Tibial nerve (tissue), 4 donors: ENCODE measurements at regions not wholly inside any gene's neighbourhood (a gene's known extent, or its start where the extent isn't known, plus 50 kb on each side); places are given as distances from the start of the nearest gene placed in this dataset.
A peak's percentile ranks its signal among the peaks of the same experiment; 100 is the strongest.

ENCODE experiments used
- DNase-seq, 2 donors: peaks; one replicate each; pipeline ENCODE4 v3.0.0-alpha.2; 2019; ENCODE audit warnings: low spot score in 2 of 2
- H3K27ac ChIP-seq, 4 donors: fragments of 200-600 bp; sonication (generic) in 3 of 4; one replicate each; pipeline ENCODE4 v1.5.1; 2017 to 2019; ENCODE audit warnings: mild to moderate bottlenecking in 1 of 4
- H3K27me3 ChIP-seq, 2 donors: fragments of 200-600 bp; sonication (generic) in 1 of 2; one replicate each; pipeline versions ENCODE4 v1.5.1 to v1.6.0; 2017 to 2019
- H3K36me3 ChIP-seq, 3 donors: fragments of 200-600 bp; sonication (generic); one replicate each; pipeline ENCODE4 v1.5.1; 2018 to 2019
- H3K4me1 ChIP-seq, 4 donors: fragments of 200-600 bp; sonication (generic) in 3 of 4; one replicate each; pipeline ENCODE4 v1.5.1; 2017 to 2019
- H3K4me3 ChIP-seq, 4 donors: fragments of 200-600 bp; sonication (generic) in 3 of 4; one replicate each; pipeline ENCODE4 v1.5.1; 2017 to 2019; ENCODE audit warnings: mild to moderate bottlenecking in 1 of 4, moderate library complexity in 1 of 4
- H3K9me3 ChIP-seq, 4 donors: fragments of 200-600 bp; sonication (generic) in 3 of 4; one replicate each; pipeline ENCODE4 v1.5.1; 2017 to 2019
- CTCF ChIP-seq, 5 experiments: fragments of 200-600 bp in 3 of 5; fragments of 450-650 bp in 2 of 5; sonication (generic) in 3 of 5; IDR thresholded peaks; one replicate each; pipeline ENCODE4 v1.5.1; 2016 to 2019; ENCODE audit warnings: antibody characterized with exemption in 5 of 5, mild to moderate bottlenecking in 3 of 5, moderate library complexity in 2 of 5
- EP300 ChIP-seq, 2 donors: sonication (generic); formaldehyde crosslinking; IDR thresholded peaks; one replicate each; pipeline ENCODE4 v1.6.1; 2017; ENCODE audit warnings: antibody characterized with exemption in 2 of 2, mild to moderate bottlenecking in 1 of 2
- POLR2A ChIP-seq, 2 donors: fragments of 450-650 bp; IDR thresholded peaks; one replicate each; pipeline ENCODE4 v1.6.1; 2017; ENCODE audit warnings: antibody characterized with exemption in 2 of 2, mild to moderate bottlenecking in 2 of 2, moderate library complexity in 2 of 2
- WGBS, 2 donors: methylation state at CpG; one replicate each; pipeline ENCODE4 v1.1.5; 2018; 5-methylcytosine and 5-hydroxymethylcytosine counted together

GRCh38 chr3:5057857-5058324 lies 64.2 kb upstream of the ARL8B start:
- H3K27ac ChIP-seq, result peak overlapping the region in 2 of 4 donors; percentile 45 to 61
- H3K4me3 ChIP-seq, result no peak overlapping the region
- H3K9me3 ChIP-seq, result no peaks in the 10 kb centered on the region
- DNase-seq, result peak; percentile 48 to 86
- peak; percentile 57 to 85 (median 64) for TF ChIP-seq CTCF (IDR thresholded peaks at IDR 0.05)
- TF ChIP-seq EP300 (IDR thresholded peaks at IDR 0.05), result peak in 1 of 2 donors; percentile 47
- TF ChIP-seq POLR2A (IDR thresholded peaks at IDR 0.05), result no peak
- peaks cover 0 to 20% (median 8%) of the 10 kb centered on the region in 4 donors for H3K4me1 ChIP-seq
- no peaks in the 10 kb centered on the region for H3K36me3 ChIP-seq
- WGBS, 2 donors, result 37 to 38% methylated on average over 7 of the region's 7 CpGs
- H3K27me3 ChIP-seq, result no peaks in the 10 kb centered on the region

- Histone ChIP-seq H3K27me3 (no peaks in the 10 kb centered on the region), H3K9me3 (no peaks in the 10 kb centered on the region), H3K27ac (peak overlapping the region in 2 of 4 donors; percentile 45 to 61), H3K4me3 (no peak overlapping the region), H3K4me1 (peaks cover 0 to 15% (median 8%) of the 10 kb centered on the region in 4 donors), H3K36me3 (no peaks in the 10 kb centered on the region)
- TF ChIP-seq EP300 (IDR thresholded peaks at IDR 0.05), result peak in 1 of 2 donors; percentile 16
- no peak for TF ChIP-seq CTCF (IDR thresholded peaks at IDR 0.05)
- no peak for DNase-seq
Observed at GRCh38 chr3:5058471-5058951, 63.6 kb upstream of the ARL8B start.

GRCh38 chr3:5059782-5060181 lies 62.3 kb upstream of the ARL8B start:
- WGBS, 2 donors, result 77 to 84% methylated on average over 7 of the region's 7 CpGs
- no peaks in the 10 kb centered on the region for H3K36me3 ChIP-seq
- no peaks in the 10 kb centered on the region for H3K9me3 ChIP-seq
- H3K4me1 ChIP-seq, result peaks cover 0 to 14% (median 8%) of the 10 kb centered on the region in 4 donors
- H3K4me3 ChIP-seq, result no peak overlapping the region
- no peak overlapping the region for H3K27ac ChIP-seq
- no peak for TF ChIP-seq EP300 (IDR thresholded peaks at IDR 0.05)
- no peak for TF ChIP-seq POLR2A (IDR thresholded peaks at IDR 0.05)
- TF ChIP-seq CTCF (IDR thresholded peaks at IDR 0.05), result no peak
- no peaks in the 10 kb centered on the region for H3K27me3 ChIP-seq
- DNase-seq, result no peak

- TF ChIP-seq CTCF (IDR thresholded peaks at IDR 0.05), result no peak
- TF ChIP-seq EP300 (IDR thresholded peaks at IDR 0.05), result no peak
- no peak for TF ChIP-seq POLR2A (IDR thresholded peaks at IDR 0.05)
- DNase-seq, result no peak
- WGBS, 2 donors, result 81 to 84% methylated on average over 3 of the region's 3 CpGs
Observed at GRCh38 chr3:5061218-5061569, 60.9 kb upstream of the ARL8B start.

GRCh38 chr3:5063724-5064123 lies 58.4 kb upstream of the ARL8B start:
- TF ChIP-seq CTCF (IDR thresholded peaks at IDR 0.05) (no peak), POLR2A (IDR thresholded peaks at IDR 0.05) (no peak), EP300 (IDR thresholded peaks at IDR 0.05) (no peak)
- 85 to 89% methylated on average over 6 of the region's 6 CpGs for WGBS, 2 donors
- no peaks in the 10 kb centered on the region for H3K9me3 ChIP-seq
- H3K36me3 ChIP-seq, result no peaks in the 10 kb centered on the region
- H3K4me1 ChIP-seq, result peaks cover 0 to 3% (median under 1%) of the 10 kb centered on the region in 4 donors
- no peak overlapping the region for H3K4me3 ChIP-seq
- no peak for DNase-seq
- no peak overlapping the region for H3K27ac ChIP-seq
- H3K27me3 ChIP-seq, result no peaks in the 10 kb centered on the region

More at GRCh38 chr3:5061218-5061569, 60.9 kb upstream of the ARL8B start:
- Histone ChIP-seq H3K4me1 (peaks cover 0 to 14% (median 8%) of the 10 kb centered on the region in 4 donors), H3K27me3 (no peaks in the 10 kb centered on the region), H3K9me3 (no peaks in the 10 kb centered on the region), H3K4me3 (no peak overlapping the region), H3K36me3 (no peaks in the 10 kb centered on the region), H3K27ac (no peak overlapping the region)
